ENCODE measurements at regions not wholly inside any gene's neighbourhood (a gene's known extent, or its start where the extent isn't known, plus 50 kb on each side); places are given as distances from the start of the nearest gene placed in this dataset.
"Not testable (repeated sequence)": the region's sequence is repeated elsewhere in the genome, so short reads cannot be mapped to it uniquely, and the experiment has no call there.

- not testable (repeated sequence) for DNase-seq (ENCODE audit: low read depth)
Measured at GRCh38 chr15:20089541-20089940, 452.1 kb downstream of the GOLGA6L6 start.

- DNase-seq (ENCODE audit: low read depth) = not testable (repeated sequence)
Measured at GRCh38 chr15:20084026-20084425, 457.6 kb downstream of the GOLGA6L6 start.

GRCh38 chr15:20074082-20074481 is 467.5 kb downstream of the GOLGA6L6 start:
- not testable (repeated sequence) for DNase-seq (ENCODE audit: low read depth)

GRCh38 chr15:20069043-20069442 is 472.6 kb downstream of the GOLGA6L6 start:
- DNase-seq (ENCODE audit: low read depth) = not testable (repeated sequence)

GRCh38 chr15:20066173-20066572 is 475.4 kb downstream of the GOLGA6L6 start:
- not testable (repeated sequence) for DNase-seq (ENCODE audit: low read depth)

GRCh38 chr15:20065508-20065907 is 476.1 kb downstream of the GOLGA6L6 start:
- not testable (repeated sequence) for DNase-seq (ENCODE audit: low read depth)

GRCh38 chr15:20063167-20063566 is 478.4 kb downstream of the GOLGA6L6 start:
- DNase-seq (ENCODE audit: low read depth) = not testable (repeated sequence)

- not testable (repeated sequence) for DNase-seq (ENCODE audit: low read depth)
Measured at GRCh38 chr15:20060838-20061237, 480.8 kb downstream of the GOLGA6L6 start.

GRCh38 chr15:20056871-20057270 is 484.7 kb downstream of the GOLGA6L6 start:
- DNase-seq (ENCODE audit: low read depth) = not testable (repeated sequence)

- not testable (repeated sequence) for DNase-seq (ENCODE audit: low read depth)
Measured at GRCh38 chr15:20055921-20056320, 485.7 kb downstream of the GOLGA6L6 start.

GRCh38 chr15:20048189-20048588 is 493.4 kb downstream of the GOLGA6L6 start:
- DNase-seq (ENCODE audit: low read depth) = not testable (repeated sequence)

- not testable (repeated sequence) for DNase-seq (ENCODE audit: low read depth)
Measured at GRCh38 chr15:20045165-20045564, 496.4 kb downstream of the GOLGA6L6 start.

- not testable (repeated sequence) for DNase-seq (ENCODE audit: low read depth)
Measured at GRCh38 chr15:20040691-20041090, 500.9 kb downstream of the GOLGA6L6 start.

GRCh38 chr15:20025040-20025439 is 516.6 kb downstream of the GOLGA6L6 start:
- DNase-seq (ENCODE audit: low read depth) = not testable (repeated sequence)

- not testable (repeated sequence) for DNase-seq (ENCODE audit: low read depth)
Measured at GRCh38 chr15:20022349-20022748, 519.3 kb downstream of the GOLGA6L6 start.

GRCh38 chr15:20021351-20021750 is 520.2 kb downstream of the GOLGA6L6 start:
- DNase-seq (ENCODE audit: low read depth) = not testable (repeated sequence)

GRCh38 chr15:20020588-20020987 is 521.0 kb downstream of the GOLGA6L6 start:
- DNase-seq (ENCODE audit: low read depth) = not testable (repeated sequence)

- DNase-seq (ENCODE audit: low read depth) = not testable (repeated sequence)
Measured at GRCh38 chr15:20019758-20020157, 521.8 kb downstream of the GOLGA6L6 start.

GRCh38 chr15:20017581-20017980 is 524.0 kb downstream of the GOLGA6L6 start:
- not testable (repeated sequence) for DNase-seq (ENCODE audit: low read depth)

- not testable (repeated sequence) for DNase-seq (ENCODE audit: low read depth)
Measured at GRCh38 chr15:20016941-20017340, 524.7 kb downstream of the GOLGA6L6 start.

GRCh38 chr15:20012837-20013236 is 528.8 kb downstream of the GOLGA6L6 start:
- not testable (repeated sequence) for DNase-seq (ENCODE audit: low read depth)

GRCh38 chr15:20010759-20011158 is 530.8 kb downstream of the GOLGA6L6 start:
- DNase-seq (ENCODE audit: low read depth) = not testable (repeated sequence)

- DNase-seq (ENCODE audit: low read depth) = not testable (repeated sequence)
Measured at GRCh38 chr15:20009619-20010018, 532.0 kb downstream of the GOLGA6L6 start.

GRCh38 chr15:20007338-20007737 is 534.3 kb downstream of the GOLGA6L6 start:
- DNase-seq (ENCODE audit: low read depth) = not testable (repeated sequence)

Data from activated T-helper 1 cell treated with Interleukin-2 at 50 U/mL for 16 hours (primary cell).